ENCODE measurements at regions not wholly inside any gene's neighbourhood (a gene's known extent, or its start where the extent isn't known, plus 50 kb on each side); places are given as distances from the start of the nearest gene placed in this dataset.
"Not testable (repeated sequence)": the region's sequence is repeated elsewhere in the genome, so short reads cannot be mapped to it uniquely, and the experiment has no call there.

DNA sequence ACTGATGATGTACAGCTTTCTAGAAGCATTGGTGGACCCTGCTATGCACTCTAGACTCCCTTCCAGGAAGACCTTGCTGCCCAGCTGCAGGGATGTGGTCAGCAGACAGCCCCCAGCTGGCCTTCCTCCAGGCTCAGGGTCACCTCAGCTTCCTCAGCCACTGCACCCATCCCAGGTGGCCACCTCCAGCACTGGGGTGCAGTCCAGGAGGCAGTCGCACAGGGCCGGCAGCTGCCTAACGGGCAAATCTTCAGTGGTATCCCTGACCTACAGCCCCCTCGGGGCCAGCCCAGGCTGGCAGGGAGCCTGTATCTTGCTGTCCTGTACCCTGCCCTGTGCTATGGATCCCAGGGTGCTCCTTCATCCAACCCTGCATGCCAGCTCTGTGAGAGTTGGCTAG lies 81.8 kb downstream of the GADD45G start:
- WGBS (ENCODE audit: low lambda C conversion rate, missing lambda C conversion rate) = 100% methylated on average over 4 of the region's 4 CpGs
- H3K4me1 ChIP-seq (ENCODE audit: insufficient read depth) = no peaks in the 10 kb centered on the region
- H4K20me1 ChIP-seq (ENCODE audit: insufficient read depth, poor library complexity, severe bottlenecking) = no peaks in the 10 kb centered on the region
- no peaks in the 10 kb centered on the region for H3K36me3 ChIP-seq (replicated peaks; ENCODE audit: insufficient read depth, low read depth)
- H3K9me2 ChIP-seq (replicated peaks; ENCODE audit: insufficient read depth) = no peaks in the 10 kb centered on the region
- H3K27ac ChIP-seq = peak overlapping the region; percentile 62
- H2AFZ ChIP-seq = no peak overlapping the region
- TF ChIP-seq, protein P1, sequence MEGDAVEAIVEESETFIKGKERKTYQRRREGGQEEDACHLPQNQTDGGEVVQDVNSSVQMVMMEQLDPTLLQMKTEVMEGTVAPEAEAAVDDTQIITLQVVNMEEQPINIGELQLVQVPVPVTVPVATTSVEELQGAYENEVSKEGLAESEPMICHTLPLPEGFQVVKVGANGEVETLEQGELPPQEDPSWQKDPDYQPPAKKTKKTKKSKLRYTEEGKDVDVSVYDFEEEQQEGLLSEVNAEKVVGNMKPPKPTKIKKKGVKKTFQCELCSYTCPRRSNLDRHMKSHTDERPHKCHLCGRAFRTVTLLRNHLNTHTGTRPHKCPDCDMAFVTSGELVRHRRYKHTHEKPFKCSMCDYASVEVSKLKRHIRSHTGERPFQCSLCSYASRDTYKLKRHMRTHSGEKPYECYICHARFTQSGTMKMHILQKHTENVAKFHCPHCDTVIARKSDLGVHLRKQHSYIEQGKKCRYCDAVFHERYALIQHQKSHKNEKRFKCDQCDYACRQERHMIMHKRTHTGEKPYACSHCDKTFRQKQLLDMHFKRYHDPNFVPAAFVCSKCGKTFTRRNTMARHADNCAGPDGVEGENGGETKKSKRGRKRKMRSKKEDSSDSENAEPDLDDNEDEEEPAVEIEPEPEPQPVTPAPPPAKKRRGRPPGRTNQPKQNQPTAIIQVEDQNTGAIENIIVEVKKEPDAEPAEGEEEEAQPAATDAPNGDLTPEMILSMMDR (IDR thresholded peaks at IDR 0.05; ENCODE audit: poor library complexity) = no peak
- TF ChIP-seq EZH2 (IDR thresholded peaks at IDR 0.05; ENCODE audit: borderline replicate concordance) (no peak), EZH2phosphoT487 (IDR thresholded peaks at IDR 0.05; ENCODE audit: low read depth, severe bottlenecking, unreplicated experiment) (no peak)
- H3K79me2 ChIP-seq = no peaks in the 10 kb centered on the region
- no peak overlapping the region for H3K4me2 ChIP-seq
- H3K4me3 ChIP-seq = no peak overlapping the region
- no peaks in the 10 kb centered on the region for H3K9me3 ChIP-seq (ENCODE audit: low read depth)
- DNase-seq (ENCODE audit: low spot score) = no peak
- H3K27me3 ChIP-seq = no peaks in the 10 kb centered on the region

DNA sequence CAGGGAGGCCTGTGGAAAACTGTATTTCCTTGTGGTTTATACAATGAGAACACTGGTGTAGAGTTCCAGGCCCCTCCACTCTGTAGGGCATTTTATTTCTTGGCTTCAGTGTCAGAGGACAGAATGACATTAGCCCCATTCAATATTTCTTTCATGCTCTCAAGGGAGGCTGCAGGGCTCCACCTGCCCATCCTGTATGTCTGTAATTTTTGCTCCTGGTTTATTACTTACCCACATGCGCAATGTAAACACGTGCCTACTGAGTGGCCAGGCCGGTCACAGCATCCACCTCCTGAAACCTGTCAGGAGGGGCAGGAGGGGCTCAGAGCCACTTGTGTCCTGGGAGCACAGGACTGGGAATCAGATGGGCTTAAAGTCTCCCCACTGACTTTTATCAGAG lies 82.4 kb downstream of the GADD45G start:
- Histone ChIP-seq H3K9me2 (replicated peaks; ENCODE audit: insufficient read depth) (no peaks in the 10 kb centered on the region), H3K4me1 (ENCODE audit: insufficient read depth) (no peaks in the 10 kb centered on the region), H3K79me2 (no peaks in the 10 kb centered on the region), H3K4me2 (no peak overlapping the region), H3K27ac (peak overlapping the region; percentile 62), H4K20me1 (ENCODE audit: insufficient read depth, poor library complexity, severe bottlenecking) (no peaks in the 10 kb centered on the region), H3K36me3 (replicated peaks; ENCODE audit: insufficient read depth, low read depth) (no peaks in the 10 kb centered on the region), H3K27me3 (no peaks in the 10 kb centered on the region), H3K4me3 (no peak overlapping the region), H3K9me3 (ENCODE audit: low read depth) (no peaks in the 10 kb centered on the region), H2AFZ (no peak overlapping the region)
- 55% methylated on average over 3 of the region's 3 CpGs for WGBS (ENCODE audit: low lambda C conversion rate, missing lambda C conversion rate)
- DNase-seq (ENCODE audit: low spot score) = no peak
- TF ChIP-seq EZH2phosphoT487 (IDR thresholded peaks at IDR 0.05; ENCODE audit: low read depth, severe bottlenecking, unreplicated experiment) = no peak
- no peak for TF ChIP-seq EZH2 (IDR thresholded peaks at IDR 0.05; ENCODE audit: borderline replicate concordance)
- TF ChIP-seq, protein P1 (IDR thresholded peaks at IDR 0.05; ENCODE audit: poor library complexity) = no peak

DNA sequence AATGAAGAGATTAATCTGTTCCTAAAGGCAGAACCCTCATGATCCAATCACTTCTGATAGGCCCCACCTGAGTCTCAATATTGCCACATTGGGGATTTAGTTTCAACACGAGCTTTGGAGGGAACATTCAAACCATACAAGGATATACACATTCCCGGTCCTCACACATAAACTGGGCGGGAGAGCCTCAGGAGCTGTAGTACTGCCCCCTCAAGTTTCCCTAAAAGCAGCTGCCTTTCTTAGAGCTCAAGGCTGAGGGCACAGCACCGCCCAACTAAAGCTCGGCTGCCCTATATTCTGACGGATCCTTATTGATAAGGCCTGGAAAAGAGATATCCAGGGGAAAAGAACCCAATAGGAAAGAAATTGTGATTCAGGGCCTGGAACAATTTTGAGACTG lies 83.0 kb downstream of the GADD45G start:
- Histone ChIP-seq H2AFZ (no peak overlapping the region), H3K36me3 (replicated peaks; ENCODE audit: insufficient read depth, low read depth) (no peaks in the 10 kb centered on the region), H3K79me2 (no peaks in the 10 kb centered on the region), H3K9me2 (replicated peaks; ENCODE audit: insufficient read depth) (no peaks in the 10 kb centered on the region), H3K4me1 (ENCODE audit: insufficient read depth) (no peaks in the 10 kb centered on the region), H3K27ac (peak overlapping the region; percentile 62), H4K20me1 (ENCODE audit: insufficient read depth, poor library complexity, severe bottlenecking) (no peaks in the 10 kb centered on the region), H3K27me3 (no peaks in the 10 kb centered on the region), H3K9me3 (ENCODE audit: low read depth) (no peaks in the 10 kb centered on the region), H3K4me2 (no peak overlapping the region), H3K4me3 (no peak overlapping the region)
- no peak for DNase-seq (ENCODE audit: low spot score)
- TF ChIP-seq EZH2 (IDR thresholded peaks at IDR 0.05; ENCODE audit: borderline replicate concordance) (no peak), EZH2phosphoT487 (IDR thresholded peaks at IDR 0.05; ENCODE audit: low read depth, severe bottlenecking, unreplicated experiment) (no peak)
- TF ChIP-seq, protein P1 (IDR thresholded peaks at IDR 0.05; ENCODE audit: poor library complexity) = no peak
- 86% methylated on average over 6 of the region's 6 CpGs for WGBS (ENCODE audit: low lambda C conversion rate, missing lambda C conversion rate)

DNA sequence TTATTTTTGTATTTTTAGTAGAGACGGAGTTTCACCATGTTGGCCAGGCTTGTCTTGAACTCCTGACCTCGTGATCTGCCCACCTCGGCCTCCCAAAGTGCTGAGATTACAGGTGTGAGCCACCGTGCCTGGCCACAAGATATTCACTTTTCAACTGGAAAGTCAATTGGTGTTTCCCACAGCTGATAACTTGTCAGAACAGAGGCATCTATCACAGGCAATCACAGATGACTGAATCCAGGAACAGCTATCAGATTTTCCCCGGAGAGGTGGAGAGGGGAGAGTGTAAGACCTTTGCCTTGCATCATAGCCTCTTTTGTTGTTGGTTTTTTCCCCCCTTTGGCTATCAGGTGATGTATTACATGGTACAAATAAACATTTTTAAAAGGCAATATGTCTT lies 84.5 kb downstream of the GADD45G start:
- H3K9me2 ChIP-seq (replicated peaks; ENCODE audit: insufficient read depth); H3K9me3 ChIP-seq (ENCODE audit: low read depth); H3K36me3 ChIP-seq (replicated peaks; ENCODE audit: insufficient read depth, low read depth); H3K27me3 ChIP-seq; DNase-seq (ENCODE audit: low spot score); H2AFZ ChIP-seq; H3K4me2 ChIP-seq; H3K4me3 ChIP-seq; H3K27ac ChIP-seq; H4K20me1 ChIP-seq (ENCODE audit: insufficient read depth, poor library complexity, severe bottlenecking); H3K79me2 ChIP-seq; H3K4me1 ChIP-seq (ENCODE audit: insufficient read depth): not testable (repeated sequence)
- WGBS (ENCODE audit: low lambda C conversion rate, missing lambda C conversion rate) = 70% methylated on average over 5 of the region's 5 CpGs

Data from hepatocyte (in vitro differentiated cells).